ENCODE measurements at regions not wholly inside any gene's neighbourhood (a gene's known extent, or its start where the extent isn't known, plus 50 kb on each side); places are given as distances from the start of the nearest gene placed in this dataset.
"Not testable (repeated sequence)": the region's sequence is repeated elsewhere in the genome, so short reads cannot be mapped to it uniquely, and the experiment has no call there.

GRCh38 chr7:35853194-35853593 lies 52.3 kb downstream of the SEPTIN7 start:
- not testable (repeated sequence) for TF ChIP-seq CTCF, POLR2A, EP300 (IDR thresholded peaks at IDR 0.05)

Data from upper lobe of left lung (tissue), 4 donors.